ENCODE measurements at regions not wholly inside any gene's neighbourhood (a gene's known extent, or its start where the extent isn't known, plus 50 kb on each side); places are given as distances from the start of the nearest gene placed in this dataset.
"Not testable (repeated sequence)": the region's sequence is repeated elsewhere in the genome, so short reads cannot be mapped to it uniquely, and the experiment has no call there.

DNA sequence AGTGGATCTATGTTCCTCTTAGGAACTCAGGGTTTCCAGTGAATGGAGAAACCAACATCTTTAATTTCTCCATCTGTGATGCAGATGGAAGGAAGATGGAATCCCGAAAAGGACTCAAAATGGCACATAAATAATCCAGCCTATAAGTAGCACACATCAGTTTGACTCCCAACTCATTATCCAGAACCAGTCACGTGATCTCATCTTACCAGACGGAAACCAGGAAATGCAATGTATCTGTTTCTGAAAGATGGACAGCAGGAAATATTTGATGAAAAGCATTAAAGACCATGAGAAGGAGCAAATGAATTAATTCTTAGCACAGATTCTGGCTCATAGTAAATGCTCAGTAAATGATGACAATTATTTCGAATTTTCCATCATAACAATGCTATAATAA lies 443.1 kb upstream of the FMR1 start:
- DNase-seq, result no peak

DNA sequence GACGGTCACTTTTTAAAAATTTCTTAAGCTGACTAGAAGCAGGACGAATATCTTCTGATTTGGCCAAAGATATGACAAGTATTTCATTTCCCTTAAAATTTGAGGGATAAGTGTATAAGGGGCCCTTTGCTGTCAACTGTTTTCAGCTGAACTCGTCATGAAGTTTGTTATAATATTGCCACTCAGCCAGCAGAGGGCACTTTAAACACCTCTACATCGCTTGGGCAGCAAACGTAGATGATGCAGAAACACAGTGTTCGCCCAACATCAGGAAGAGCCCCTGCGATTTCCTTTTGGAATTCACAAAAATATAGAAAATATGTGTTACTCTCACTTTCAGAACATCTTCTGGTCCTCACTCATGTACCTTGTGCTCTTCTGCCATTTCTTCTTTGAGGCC lies 435.7 kb upstream of the FMR1 start:
- DNase-seq, result no peak

DNA sequence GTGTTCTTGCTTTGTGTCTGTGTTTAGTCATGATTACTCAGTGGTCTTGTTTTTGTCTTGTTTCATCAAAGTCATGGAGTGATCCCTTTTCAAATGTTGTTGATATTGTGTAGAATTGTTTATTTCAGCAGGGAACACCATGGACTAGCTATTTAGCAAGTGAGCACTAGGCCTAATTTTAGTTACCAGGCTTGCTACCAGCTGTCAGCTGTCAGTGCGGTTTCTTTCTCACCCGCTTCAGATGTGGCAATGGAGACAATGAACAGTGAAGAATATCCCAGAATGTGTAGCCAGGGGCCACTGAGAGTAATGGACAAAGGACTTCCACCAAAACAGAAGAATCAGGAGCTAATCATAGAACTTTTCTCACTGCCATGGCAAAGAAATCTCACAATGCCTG lies 432.8 kb upstream of the FMR1 start:
- no peak for DNase-seq

DNA sequence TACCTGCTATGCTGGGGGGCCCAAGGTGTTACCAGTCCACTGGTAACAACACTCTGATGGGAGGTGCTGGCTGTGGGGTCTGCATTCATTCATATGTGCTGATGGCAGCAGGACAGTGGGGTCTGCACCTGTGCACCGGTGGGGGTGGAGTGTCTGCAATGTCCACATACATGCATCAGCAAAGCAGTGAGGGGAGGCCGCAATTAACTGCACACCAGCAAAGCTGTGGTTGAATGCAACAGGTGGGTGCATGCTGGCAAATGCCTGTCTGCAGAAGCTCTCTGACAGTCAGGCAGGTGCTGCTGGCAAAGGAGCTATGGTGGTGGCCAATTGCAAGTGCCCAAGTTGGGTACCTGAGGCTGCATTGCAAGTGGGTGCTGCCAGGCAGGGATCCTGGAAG lies 426.5 kb upstream of the FMR1 start:
- no peak for DNase-seq

DNA sequence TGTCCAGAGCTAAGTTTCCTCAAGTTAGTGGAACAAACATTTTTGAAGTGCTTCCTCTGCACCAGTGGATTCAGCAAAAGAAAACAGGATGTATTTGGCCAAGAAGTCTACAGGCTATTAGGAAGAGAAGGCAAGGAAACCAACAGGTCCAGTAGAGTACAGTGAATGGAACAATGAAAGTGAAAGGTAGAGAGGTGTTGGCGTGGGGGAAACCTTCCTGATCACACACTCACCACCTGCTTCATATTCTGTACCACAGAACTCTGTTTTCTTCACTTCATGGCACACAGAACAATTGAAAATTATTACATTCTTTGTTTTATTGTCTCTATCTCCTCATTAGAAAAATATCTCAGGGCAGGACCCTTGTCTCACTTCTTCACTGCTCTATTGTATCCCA lies 417.4 kb upstream of the FMR1 start:
- DNase-seq, result no peak

DNA sequence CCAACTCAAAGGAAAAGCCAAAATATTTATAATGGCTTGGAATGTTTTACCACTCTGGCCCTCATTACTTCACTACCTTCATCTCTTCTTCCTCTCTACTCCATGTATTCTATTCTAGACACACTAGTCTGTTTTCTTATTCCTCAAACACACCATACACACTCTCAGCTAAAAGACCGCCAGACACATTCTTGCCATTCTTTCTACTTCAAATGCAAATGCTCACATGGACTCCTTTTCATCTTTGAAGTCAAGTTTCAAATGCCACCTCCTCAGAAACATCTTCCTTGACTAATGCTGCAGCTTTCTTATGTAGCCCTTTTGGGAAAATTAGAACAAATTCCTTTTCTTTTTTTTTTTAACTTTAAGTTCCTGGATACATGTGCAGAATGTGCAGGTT lies 412.9 kb upstream of the FMR1 start:
- no peak for DNase-seq

DNA sequence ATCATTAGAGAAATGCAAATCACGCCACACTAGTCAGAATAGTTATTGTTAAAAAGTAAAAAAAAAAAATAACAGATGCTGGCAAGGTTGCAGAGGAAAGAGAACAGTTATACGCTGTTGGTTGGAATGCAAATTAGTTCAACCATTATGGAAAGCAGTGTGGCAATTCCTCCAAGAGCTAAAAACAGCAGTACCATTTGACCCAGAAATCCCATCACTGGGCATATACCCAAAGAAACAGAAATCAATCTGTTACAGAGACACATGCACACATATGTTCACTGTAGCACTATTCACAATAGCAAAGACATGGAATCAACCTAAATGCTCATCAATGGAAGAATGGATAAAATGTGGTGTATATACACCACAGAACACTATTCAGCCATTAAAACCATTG lies 388.7 kb upstream of the FMR1 start:
- DNase-seq, result no peak

DNA sequence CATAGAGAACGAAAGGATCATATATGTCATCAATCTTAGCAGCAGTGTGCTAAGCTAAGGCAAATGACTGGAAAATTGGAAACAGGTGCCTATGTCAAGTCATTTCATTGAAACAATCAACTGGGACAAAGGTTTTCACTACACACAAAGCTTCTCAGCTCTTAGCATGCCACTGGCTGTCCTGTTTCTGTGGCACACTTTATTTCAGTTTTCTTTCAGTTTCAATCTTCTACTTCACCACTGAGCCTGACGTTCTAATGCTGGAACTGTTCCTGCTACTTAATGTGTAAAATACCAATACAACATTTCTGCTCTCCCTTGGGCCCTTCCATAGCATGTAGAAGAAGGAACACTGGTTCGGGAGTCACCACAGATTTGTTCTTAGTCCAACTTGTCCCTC lies 378.3 kb upstream of the FMR1 start:
- DNase-seq, result no peak

DNA sequence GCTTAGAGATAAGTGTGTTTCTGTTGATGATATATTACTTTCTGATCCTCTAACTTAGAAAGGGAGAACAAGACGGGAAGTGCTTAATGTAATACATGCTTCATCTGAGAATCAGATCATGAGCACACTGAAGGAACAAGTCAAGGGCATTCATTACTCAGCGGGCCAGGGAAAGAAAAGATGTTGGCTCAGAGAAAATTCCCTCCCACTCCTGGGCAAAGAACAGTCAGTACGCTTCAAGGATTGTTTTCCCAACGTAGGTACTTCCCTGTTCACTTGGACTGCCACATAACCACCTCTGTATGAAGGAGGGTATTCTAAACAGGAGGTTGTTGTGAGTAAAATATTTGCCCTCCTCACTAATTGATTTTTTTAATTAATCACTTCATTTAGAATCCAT lies 374.5 kb upstream of the FMR1 start:
- DNase-seq, result no peak

DNA sequence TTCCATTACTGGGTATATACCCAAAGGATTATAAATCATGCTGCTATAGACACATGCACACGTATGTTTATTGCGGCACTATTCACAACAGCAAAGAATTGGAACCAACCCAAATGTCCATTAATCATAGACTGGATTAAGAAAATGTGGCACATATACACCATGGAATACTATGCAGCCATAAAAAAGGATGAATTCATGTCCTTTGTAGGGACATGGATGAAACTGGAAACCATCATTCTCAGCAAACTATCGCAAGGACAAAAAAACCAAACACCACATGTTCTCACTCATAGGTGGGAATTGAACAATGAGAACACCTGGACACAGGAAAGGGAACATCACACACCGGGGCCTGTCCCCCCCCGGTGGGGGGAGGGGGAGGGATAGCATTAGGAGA lies 363.7 kb upstream of the FMR1 start:
- DNase-seq, result not testable (repeated sequence)

DNA sequence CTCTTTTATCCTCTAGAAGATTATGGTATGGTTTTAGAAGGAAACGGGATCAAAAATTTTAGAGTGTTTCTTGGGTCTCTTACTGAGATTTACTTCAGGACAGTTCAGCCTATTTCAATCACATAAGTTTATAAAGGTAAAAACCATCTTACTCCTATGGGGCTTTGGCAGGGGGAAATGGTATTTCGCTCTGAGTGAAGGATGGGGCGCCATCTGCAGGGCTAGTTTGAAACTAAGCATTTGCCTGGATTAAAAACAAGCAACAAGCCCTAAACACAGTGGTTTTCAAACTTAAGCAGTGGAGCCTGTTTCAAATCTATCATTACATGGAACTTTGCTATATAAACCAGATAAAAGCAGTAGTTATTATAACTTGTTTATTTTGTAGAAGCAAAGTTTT lies 361.5 kb upstream of the FMR1 start:
- DNase-seq, result no peak

DNA sequence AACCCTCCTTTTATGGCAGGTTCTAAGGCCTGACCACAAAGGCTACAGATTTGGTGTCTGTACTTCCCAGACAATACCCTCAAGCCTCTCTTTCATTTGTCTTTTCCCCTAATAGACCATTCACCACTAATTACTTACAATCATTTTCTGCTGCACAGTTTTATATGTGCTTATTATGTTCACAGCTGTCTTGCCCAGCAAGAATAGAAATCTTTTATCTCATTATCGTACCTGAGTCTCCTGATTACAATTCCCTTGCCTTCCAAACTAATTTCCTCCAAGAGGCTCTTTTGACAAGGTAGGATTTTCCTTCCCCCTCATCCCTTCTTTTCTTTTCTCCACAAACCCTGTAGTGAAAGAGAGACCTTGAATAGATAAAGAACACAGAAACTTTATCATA lies 352.5 kb upstream of the FMR1 start:
- no peak for DNase-seq

DNA sequence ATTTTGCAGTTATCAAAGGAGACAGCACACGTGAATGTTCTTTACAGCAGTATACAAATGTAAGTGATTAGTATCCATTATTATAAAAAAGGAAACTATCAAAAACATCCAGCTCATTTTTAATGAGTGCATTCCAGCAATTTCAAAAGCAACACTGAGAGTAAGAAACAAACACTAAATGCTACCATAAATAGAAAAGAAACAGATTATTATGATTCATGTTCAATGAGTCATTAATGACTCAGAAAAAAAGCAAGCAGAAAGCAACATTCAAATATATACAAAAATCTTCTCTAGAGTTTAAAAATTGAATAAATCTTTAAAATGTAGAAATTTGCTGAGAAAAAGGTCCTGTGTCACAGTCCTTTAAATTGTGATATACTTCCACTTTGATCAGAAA lies 346.5 kb upstream of the FMR1 start:
- DNase-seq, result no peak

DNA sequence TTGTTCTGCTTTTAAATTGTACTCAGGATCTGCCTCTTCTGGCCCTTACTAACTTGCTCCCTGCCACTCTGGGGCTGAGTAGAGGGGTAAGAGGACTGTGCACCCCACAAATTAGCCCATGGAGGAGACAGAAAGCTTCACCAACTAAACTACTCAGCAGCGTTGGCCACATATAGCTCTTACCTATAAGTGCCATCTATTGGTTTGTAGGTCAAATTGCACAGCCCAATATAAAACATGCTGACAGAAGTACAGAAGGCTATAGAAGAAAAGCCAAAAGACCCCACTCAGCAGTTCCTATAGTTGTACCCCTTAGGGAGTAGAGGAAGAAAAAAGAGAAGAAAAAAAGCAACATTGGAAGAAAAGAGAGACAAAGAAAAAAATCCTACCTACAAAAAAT lies 341.2 kb upstream of the FMR1 start:
- no peak for DNase-seq

DNA sequence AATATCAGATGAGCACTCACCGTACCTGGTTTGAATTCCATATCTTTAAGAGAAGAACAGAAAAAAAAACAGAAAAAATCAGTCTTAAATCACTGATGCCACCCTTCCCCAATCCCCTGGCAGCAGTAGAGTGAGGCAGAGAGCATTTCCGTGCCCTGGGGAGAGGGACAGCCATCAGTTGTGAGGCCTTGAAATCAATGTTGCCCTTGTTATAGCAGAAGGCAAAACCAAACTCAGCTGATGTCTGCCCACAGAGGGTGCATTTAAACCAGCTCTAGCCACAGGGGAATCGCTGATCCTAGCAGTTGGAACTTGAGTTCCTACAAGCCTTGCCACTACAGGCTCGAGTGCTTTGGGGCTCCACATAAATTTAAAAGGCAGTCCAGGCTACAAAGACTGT lies 338.5 kb upstream of the FMR1 start:
- DNase-seq, result no peak

DNA sequence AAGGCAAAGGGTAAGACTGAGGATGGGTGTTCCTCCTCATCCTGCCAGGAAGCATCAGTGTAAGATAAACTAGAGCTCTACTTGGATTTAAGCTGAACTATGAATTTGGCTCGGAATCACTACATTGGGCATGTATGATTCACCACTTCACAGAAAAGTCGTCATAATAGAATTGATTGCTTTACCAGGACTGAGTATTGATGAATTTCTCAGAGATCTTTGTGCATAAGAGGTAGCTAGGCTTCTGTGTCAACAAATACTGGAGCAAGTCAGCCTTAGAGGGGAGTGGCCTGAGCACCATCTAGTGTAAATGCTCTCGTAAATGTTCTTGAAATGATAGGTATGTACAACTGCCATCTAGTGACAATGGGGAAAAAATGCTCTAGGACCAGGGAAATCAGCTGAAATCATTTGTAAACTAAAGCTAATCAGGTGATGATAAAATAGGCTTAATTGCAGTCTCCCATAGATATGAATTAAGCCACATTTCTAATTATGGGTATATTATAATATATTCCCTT lies 309.5 kb upstream of the FMR1 start:
- DNase-seq, result no peak

DNA sequence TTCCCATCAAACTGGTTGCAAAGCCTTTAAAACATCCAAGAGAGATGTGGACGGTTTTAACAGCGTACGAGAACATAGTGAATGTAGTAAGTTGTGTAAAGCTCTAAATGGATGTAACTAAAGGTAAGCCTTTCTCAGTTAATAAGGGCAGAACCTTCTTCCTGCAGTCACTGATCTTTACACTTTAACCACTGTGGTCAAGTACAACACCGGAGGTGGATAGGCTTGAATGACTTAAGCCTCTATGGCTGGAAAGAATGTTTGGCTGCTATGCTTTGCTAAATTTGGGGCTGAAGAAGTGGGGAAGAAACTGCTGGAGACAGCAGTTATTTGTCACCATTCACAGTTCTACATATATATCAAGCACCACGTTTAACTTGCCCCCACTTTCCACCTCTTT lies 285.1 kb upstream of the FMR1 start:
- no peak for DNase-seq

DNA sequence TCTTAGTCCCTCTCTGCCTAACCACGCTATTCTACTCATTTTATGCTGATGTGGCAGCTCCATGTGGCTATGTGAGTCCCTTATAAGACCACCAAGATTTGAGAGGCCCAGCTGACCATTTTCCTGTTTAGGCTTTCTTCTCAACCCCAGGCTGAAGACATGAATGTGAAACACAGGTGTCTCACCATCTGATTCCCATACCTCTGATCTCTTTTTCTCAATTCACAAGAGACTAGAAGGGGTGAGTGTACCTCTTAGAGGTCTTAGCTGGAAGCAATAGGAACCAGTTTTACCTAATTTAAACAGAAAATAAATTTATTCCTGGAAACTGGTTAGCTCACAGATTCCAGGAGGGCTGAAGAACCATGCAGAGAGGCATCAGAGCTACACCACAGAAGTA lies 276.5 kb upstream of the FMR1 start:
- DNase-seq, result no peak

DNA sequence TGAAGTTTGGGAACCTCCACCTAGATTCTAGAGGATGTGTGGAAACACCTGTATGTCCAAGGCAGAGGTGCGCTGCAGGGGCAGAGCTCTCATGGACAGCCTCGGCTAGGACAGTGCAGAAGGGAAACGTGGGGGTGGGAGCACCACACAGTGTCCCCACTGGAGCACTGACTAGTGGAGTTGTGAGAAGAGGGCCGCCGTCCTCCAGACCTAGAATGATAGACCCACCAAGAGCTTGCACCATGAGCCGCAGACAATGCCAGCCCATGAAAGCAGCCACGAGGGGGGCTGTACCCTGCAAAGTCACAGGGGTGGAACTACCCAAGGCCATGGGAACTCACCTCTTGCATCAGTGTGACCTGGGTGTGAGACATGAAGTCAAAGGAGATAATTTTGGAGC lies 274.5 kb upstream of the FMR1 start:
- DNase-seq, result no peak

DNA sequence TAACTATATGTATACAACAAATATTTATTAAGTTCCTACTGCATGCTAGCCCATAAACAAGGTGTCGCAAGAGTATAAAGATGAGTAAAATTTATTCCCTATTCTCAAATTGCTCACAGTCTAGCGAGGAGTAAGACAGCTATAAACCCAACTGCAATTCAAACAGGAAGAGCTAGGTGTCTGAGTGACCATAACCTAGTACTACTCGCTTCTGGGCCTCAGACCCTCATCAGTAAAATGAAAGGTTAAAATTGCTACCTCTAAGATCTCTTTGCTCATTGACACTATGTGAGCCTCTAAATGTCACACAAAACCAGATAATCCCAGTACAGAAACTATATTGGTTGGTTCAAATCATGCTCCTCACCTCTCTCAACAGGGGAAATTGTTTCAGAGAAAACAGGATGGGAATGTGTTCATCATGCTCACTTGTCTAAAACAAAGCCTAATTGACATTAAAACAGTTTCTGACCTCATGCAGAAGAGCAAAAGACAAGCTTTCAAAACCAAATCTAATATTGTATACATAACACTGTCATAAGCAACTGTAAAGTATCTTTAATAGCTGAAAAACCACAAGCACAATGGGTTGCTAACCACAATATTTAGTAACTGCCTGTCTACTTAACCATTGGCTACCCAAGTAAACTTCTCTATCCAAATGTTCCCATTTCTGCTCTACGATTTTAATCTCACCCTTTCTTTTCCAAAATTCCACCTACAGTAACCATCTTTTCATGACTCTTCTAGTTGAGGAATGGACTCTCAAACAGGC lies 264.6 kb upstream of the FMR1 start:
- DNase-seq, result no peak

DNA sequence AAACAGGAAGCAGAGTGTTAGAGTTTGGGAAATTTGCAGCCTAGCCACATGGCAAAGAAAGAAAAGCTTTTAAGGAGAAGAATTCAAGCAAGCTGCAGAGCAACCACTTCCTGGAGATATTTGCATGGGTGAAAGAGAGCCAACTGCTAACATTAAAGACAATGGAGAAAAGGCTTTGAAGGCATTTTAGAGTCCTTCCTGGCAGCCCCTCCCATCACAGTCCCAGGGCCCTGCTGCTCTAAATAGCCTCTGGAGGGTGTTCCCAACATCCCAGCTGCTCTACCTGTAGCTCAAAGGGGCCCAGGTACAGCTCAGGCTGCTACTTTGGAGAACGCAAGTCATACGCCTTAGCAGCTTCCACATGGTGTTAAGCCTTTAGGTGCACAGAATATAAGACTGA lies 235.9 kb upstream of the FMR1 start:
- no peak for DNase-seq

DNA sequence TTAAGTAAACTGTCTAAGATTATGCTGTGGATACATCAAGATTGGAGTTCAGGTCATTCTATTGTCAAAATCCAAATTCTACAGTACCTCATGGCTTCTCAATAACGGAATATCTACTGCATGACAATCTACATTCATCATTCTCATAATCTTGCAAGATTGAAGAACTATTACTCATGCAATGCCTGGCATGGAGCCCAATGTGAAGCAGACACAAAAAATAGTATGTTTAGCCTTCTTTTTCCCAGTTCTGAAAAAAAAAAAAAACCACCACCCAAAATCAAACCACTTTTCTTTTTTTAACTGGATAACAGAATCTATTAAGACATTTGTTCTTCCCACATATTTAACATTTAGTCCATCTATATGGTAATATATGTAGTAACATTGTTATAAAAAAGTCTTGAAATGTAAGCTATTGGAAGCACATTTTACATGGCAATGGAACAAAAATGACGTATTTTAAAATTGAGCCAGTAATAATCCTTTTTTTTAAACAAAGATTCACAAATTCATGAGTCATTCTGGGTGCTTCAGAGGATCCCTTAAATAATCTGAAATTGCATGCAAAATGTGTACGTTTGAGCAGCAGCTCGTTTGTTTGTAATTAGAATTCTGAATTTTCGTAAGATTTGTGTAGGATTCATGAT lies 232.2 kb upstream of the FMR1 start:
- no peak for DNase-seq

DNA sequence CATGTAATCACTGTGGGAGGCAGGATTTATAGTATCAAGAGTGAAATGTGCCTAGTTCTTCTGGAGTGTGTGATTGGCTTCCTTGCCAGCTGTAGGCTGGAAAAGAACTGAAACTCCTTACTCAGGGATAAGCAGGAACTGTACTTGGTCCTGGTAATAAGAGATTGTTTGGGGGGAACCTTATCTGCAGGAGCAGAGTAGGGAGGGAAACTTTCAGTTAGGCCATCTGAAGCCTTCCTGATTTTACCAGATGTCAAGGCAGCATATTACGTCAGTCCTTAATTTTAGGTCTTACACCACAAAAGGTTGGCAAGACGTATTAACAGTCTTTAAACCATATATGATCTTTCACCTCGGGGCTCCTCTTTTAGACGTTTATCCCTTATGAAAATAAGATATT lies 231.5 kb upstream of the FMR1 start:
- DNase-seq, result no peak

DNA sequence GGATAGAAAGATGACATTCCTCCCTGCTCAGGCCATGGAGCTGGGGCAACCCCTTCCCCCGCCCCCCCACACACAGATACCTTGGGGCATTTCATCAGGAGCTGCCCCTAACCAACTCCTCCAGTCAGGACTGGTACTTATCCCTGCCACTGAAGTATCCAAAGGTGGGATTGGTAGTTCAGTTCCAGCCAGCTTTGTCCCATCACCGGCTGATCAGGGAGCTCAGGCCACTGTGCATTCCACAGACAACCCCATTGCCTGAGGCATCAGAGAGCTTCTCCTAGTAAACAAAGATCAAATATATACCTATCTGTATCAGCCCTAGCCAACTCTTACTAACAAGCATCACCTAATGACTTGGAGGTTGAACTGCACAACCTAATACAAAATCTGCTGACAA lies 218.2 kb upstream of the FMR1 start:
- DNase-seq, result no peak

DNA sequence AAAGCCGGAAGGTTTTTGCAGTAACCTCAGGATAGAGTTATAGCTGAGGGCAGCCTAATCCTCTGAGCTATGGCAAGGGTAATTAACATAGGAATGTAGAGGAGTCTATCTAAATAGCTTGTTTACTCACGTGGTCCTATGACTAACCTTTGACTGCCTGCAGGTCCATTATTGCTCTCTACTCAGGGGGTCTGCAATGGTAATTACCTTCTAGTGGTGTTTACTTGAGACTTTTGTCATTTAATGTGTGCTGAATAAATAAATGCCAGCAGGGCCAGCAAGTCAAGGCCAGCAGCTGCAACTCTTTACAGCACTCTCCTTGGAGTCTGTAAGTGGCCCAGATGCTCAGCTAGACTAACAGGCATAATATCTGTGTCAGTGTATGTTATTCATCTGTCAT lies 212.7 kb upstream of the FMR1 start:
- DNase-seq, result no peak

Measured in DMS 273 treated with DMSO at 0.1 percent for 48 hours (cell line).